ENCODE measurements at regions not wholly inside any gene's neighbourhood (a gene's known extent, or its start where the extent isn't known, plus 50 kb on each side); places are given as distances from the start of the nearest gene placed in this dataset.

DNA sequence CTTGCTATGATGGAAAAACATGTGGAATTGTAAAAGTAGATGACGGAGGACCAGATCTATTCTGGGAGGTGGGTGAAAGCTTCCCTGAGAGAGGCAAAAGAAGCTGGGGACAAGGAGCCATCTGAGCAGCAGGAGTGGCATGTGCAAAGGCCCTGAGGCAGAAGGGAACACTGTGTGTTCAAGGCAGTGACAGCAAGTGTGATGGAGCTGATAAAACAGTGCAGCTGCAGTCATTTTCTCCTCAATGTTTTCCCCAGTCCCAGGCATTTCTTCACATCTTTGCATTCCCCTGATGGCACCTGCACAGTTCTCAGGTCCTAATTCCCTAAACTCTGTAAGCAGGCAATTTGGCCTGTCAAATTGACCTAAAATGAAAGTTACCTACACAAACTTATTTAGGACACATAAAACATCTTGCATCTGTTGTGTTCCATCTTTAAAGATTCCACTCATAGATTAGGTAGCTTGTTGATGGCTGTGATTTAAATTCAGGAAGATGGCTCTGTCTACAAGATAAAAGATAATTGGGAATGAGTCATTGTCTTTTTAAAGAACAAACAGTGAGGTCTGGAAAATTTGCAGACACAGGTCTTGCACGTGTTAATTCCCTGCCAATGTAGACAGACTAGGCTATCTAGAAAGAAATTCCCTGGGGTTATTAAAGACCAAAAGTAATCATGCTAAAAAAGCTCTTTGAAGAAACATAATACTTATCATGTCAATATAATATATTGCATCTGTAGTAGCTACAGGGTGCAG is 289.6 kb upstream of the SGCD start:
- Mint-ChIP-seq H3K4me3 (no peak overlapping the region), H3K9me3 (no peaks in the 10 kb centered on the region), H3K27me3 (no peaks in the 10 kb centered on the region), H3K36me3 (ENCODE audit: low read depth) (no peaks in the 10 kb centered on the region), H3K4me1 (ENCODE audit: low read depth) (no peaks in the 10 kb centered on the region), H3K27ac (no peak overlapping the region)
- no peaks in the 10 kb centered on the region for H3K36me3 ChIP-seq (ENCODE audit: insufficient read depth, low read length)
- no peak overlapping the region for H3K4me3 ChIP-seq (ENCODE audit: low read length)
- H3K27ac ChIP-seq (ENCODE audit: low read depth in 1 of 2, low read length in 2 of 2): no peak overlapping the region
- intact Hi-C loops (cut with DNase I, micrococcal nuclease): no loop called here
- no peak for DNase-seq
- H3K27me3 ChIP-seq (ENCODE audit: control insufficient read depth in 1 of 2, insufficient read depth in 2 of 2, low read length in 2 of 2): no peaks in the 10 kb centered on the region
- no peak for TF ChIP-seq CTCF (IDR thresholded peaks at IDR 0.05)
- no peaks in the 10 kb centered on the region for H3K4me1 ChIP-seq (ENCODE audit: insufficient read depth, low read length)
- no peaks in the 10 kb centered on the region for H3K9me3 ChIP-seq (ENCODE audit: control insufficient read depth in 1 of 2, insufficient read depth in 1 of 2, low read length in 2 of 2)
- ChIA-PET POLR2A (no interaction called here), CTCF (interaction anchor here (0.7 kb wide), 1 partner anchor 1031 kb away, joined by 3 read pairs; no protein-coding TSS in a partner anchor)
- no peak for ATAC-seq (ENCODE audit: poor library complexity)

- Mint-ChIP-seq H3K27me3 (no peaks in the 10 kb centered on the region), H3K27ac (no peak overlapping the region), H3K4me3 (no peak overlapping the region), H3K9me3 (no peaks in the 10 kb centered on the region), H3K4me1 (ENCODE audit: low read depth) (no peaks in the 10 kb centered on the region), H3K36me3 (ENCODE audit: low read depth) (no peaks in the 10 kb centered on the region)
- POLR2A ChIA-PET: no interaction called here
- Histone ChIP-seq H3K27ac (ENCODE audit: low read depth in 1 of 2, low read length in 2 of 2) (no peak overlapping the region), H3K27me3 (ENCODE audit: control insufficient read depth in 1 of 2, insufficient read depth in 2 of 2, low read length in 2 of 2) (no peaks in the 10 kb centered on the region), H3K9me3 (ENCODE audit: control insufficient read depth in 1 of 2, insufficient read depth in 1 of 2, low read length in 2 of 2) (no peaks in the 10 kb centered on the region), H3K4me3 (ENCODE audit: low read length) (no peak overlapping the region), H3K4me1 (ENCODE audit: insufficient read depth, low read length) (no peaks in the 10 kb centered on the region), H3K36me3 (ENCODE audit: insufficient read depth, low read length) (no peaks in the 10 kb centered on the region)
- ATAC-seq (ENCODE audit: poor library complexity) (no peak), DNase-seq (no peak)
- intact Hi-C loops (cut with DNase I, micrococcal nuclease): no loop called here
- CTCF ChIA-PET: no interaction called here
- TF ChIP-seq CTCF (IDR thresholded peaks at IDR 0.05): no peak
These were observed 284.2 kb upstream of the SGCD start for GRCh38 chr5:156042726-156043125.

DNA sequence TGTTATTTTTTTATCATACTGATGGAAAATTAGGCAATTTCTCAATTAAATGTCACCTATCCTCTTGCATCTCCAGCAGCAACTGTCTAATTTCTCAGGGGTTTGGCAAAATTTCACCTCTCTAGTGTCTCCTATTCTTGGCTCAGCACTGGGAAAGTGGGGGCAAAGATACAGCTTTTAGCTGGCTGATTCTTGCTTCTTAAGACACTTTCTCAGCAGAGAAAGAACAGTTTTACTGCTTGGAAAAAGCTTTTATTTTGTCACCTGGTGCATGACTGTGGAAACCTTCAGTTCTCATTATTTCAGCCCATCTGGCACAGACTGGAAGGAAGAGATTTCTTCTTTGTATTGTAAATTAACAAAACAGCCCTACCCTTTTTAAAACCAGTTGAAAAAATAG is 283.6 kb upstream of the SGCD start:
- H3K27me3 Mint-ChIP-seq: no peaks in the 10 kb centered on the region
- ChIA-PET POLR2A (no interaction called here), CTCF (no interaction called here)
- Histone ChIP-seq H3K27me3 (ENCODE audit: control insufficient read depth in 1 of 2, insufficient read depth in 2 of 2, low read length in 2 of 2) (no peaks in the 10 kb centered on the region), H3K36me3 (ENCODE audit: insufficient read depth, low read length) (no peaks in the 10 kb centered on the region), H3K9me3 (ENCODE audit: control insufficient read depth in 1 of 2, insufficient read depth in 1 of 2, low read length in 2 of 2) (no peaks in the 10 kb centered on the region), H3K4me3 (ENCODE audit: low read length) (no peak overlapping the region), H3K4me1 (ENCODE audit: insufficient read depth, low read length) (no peaks in the 10 kb centered on the region), H3K27ac (ENCODE audit: low read depth in 1 of 2, low read length in 2 of 2) (no peak overlapping the region)
- intact Hi-C loops (cut with DNase I, micrococcal nuclease): no loop called here
- H3K9me3 Mint-ChIP-seq: no peaks in the 10 kb centered on the region
- TF ChIP-seq CTCF (IDR thresholded peaks at IDR 0.05): no peak
- no peak overlapping the region for H3K27ac Mint-ChIP-seq
- no peaks in the 10 kb centered on the region for H3K36me3 Mint-ChIP-seq (ENCODE audit: low read depth)
- DNase-seq (no peak), ATAC-seq (ENCODE audit: poor library complexity) (no peak)
- H3K4me3 Mint-ChIP-seq: no peak overlapping the region
- H3K4me1 Mint-ChIP-seq (ENCODE audit: low read depth): no peaks in the 10 kb centered on the region
